OCI-LY7 (cell line): ENCODE measurements at regions not wholly inside any gene's neighbourhood (a gene's known extent, or its start where the extent isn't known, plus 50 kb on each side); places are given as distances from the start of the nearest gene placed in this dataset.

ENCODE experiments used
- BruUV-seq: library from RNA; stranded (reverse); fragments of 400-500 nt; replicated peaks from 2 replicates; lab custom pipeline; 2021; lab: Mats Ljungman, UMichigan
- CTCF ChIA-PET: fragments of 300-600 bp; sonication (Branson Sonifier 250); formaldehyde crosslinking; loops from one replicate; lab custom pipeline; 2022; ENCODE audit warnings: antibody characterized with exemption; ENCODE audit not compliant: unreplicated experiment; lab: Charles Lee
- POLR2A ChIA-PET: fragments of 300-600 bp; sonication (Branson Sonifier 250); formaldehyde crosslinking; loops from one replicate; lab custom pipeline; 2022; ENCODE audit warnings: antibody characterized with exemption; lab: Charles Lee
- DNase-seq: peaks from one replicate; pipeline ENCODE4 v3.0.0-alpha.2; 2015; ENCODE audit warnings: low spot score
- H2AFZ ChIP-seq: fragments of 200-600 bp; sonication (generic), shearing (Covaris generic); 2 replicates; pipeline ENCODE4 v1.6.1; 2014; ENCODE audit warnings: mild to moderate bottlenecking, antibody characterized with exemption, low read length, moderate library complexity
- H3K27ac ChIP-seq: fragments of 200-600 bp; sonication (generic); 2 replicates; pipeline ENCODE4 v1.5.1; 2014; ENCODE audit warnings: mixed run types, low read depth, mild to moderate bottlenecking, moderate library complexity, low read length, inconsistent platforms; ENCODE audit not compliant: poor library complexity, severe bottlenecking
- H3K36me3 ChIP-seq: fragments of 200-600 bp; sonication (generic); 2 replicates; pipeline ENCODE4 v1.6.1; 2014; ENCODE audit warnings: mild to moderate bottlenecking, antibody characterized with exemption, low read length, moderate library complexity, mixed read lengths; ENCODE audit not compliant: insufficient read depth
- H3K4me1 ChIP-seq: fragments of 200-600 bp; sonication (generic); 2 replicates; pipeline ENCODE4 v1.5.1; 2014; ENCODE audit warnings: mild to moderate bottlenecking, low read length; ENCODE audit not compliant: insufficient read depth, poor library complexity, severe bottlenecking
- H3K4me2 ChIP-seq: fragments of 200-600 bp; sonication (generic); 2 replicates; pipeline ENCODE4 v1.6.1; 2014; ENCODE audit warnings: mild to moderate bottlenecking, low read length
- H3K4me3 ChIP-seq: fragments of 200-600 bp; sonication (generic); 2 replicates; pipeline ENCODE4 v1.5.1; 2014; ENCODE audit warnings: mild to moderate bottlenecking, low read depth, low read length; ENCODE audit not compliant: poor library complexity, severe bottlenecking
- H3K79me2 ChIP-seq: fragments of 200-600 bp; sonication (generic); 2 replicates; pipeline ENCODE4 v1.6.1; 2016; ENCODE audit warnings: low read depth, mild to moderate bottlenecking, low read length, moderate library complexity, mixed read lengths; ENCODE audit not compliant: insufficient read depth
- H3K9me2 ChIP-seq: fragments of 200-600 bp; sonication (generic); 2 replicates; pipeline ENCODE4 v1.6.1; 2016; ENCODE audit warnings: mild to moderate bottlenecking, low read length, mixed read lengths; ENCODE audit not compliant: insufficient read depth
- H3K9me3 ChIP-seq: fragments of 200-600 bp; sonication (generic); 2 replicates; pipeline ENCODE4 v1.6.1; 2014; ENCODE audit warnings: mild to moderate bottlenecking, mixed run types, low read length, mixed read lengths
- H4K20me1 ChIP-seq: fragments of 200-600 bp; sonication (generic); 2 replicates; pipeline ENCODE4 v1.6.1; 2014; ENCODE audit warnings: mild to moderate bottlenecking, antibody characterized with exemption, low read length, moderate library complexity, mixed read lengths; ENCODE audit not compliant: insufficient read depth
- CTCF ChIP-seq: fragments of 200-600 bp; sonication (generic); conservative IDR thresholded peaks from 2 replicates; pipeline ENCODE4 v1.5.1; 2014; ENCODE audit warnings: mild to moderate bottlenecking, antibody characterized with exemption, low read length, moderate library complexity, mixed read lengths
- EZH2phosphoT487 ChIP-seq: fragments of 200-600 bp; sonication (generic); IDR thresholded peaks from 2 replicates; pipeline ENCODE4 v1.6.1; 2018; ENCODE audit warnings: low read depth, borderline replicate concordance, mild to moderate bottlenecking, mixed run types, antibody characterized with exemption, low read length, moderate library complexity, mixed read lengths
- intact Hi-C: fragments of 100-400 bp; cut with micrococcal nuclease; formaldehyde crosslinking; loops from one replicate; pipeline ENCODE4 v1.10.0; 2022; ENCODE audit not compliant: unreplicated experiment

GRCh38 chr14:95808371-95808770 is 68.3 kb upstream of the TUNAR start:
- Histone ChIP-seq H2AFZ (no peak overlapping the region), H3K4me1 (no peaks in the 10 kb centered on the region), H3K4me3 (no peak overlapping the region), H4K20me1 (no peaks in the 10 kb centered on the region), H3K27ac (no peak overlapping the region), H3K36me3 (no peaks in the 10 kb centered on the region), H3K4me2 (no peak overlapping the region), H3K9me2 (no peaks in the 10 kb centered on the region), H3K9me3 (peaks cover 14% of the 10 kb centered on the region), H3K79me2 (no peaks in the 10 kb centered on the region)
- intact Hi-C loops, result no loop called here
- ChIA-PET POLR2A (interaction anchor here (0.6 kb wide), 1 partner anchor 197 kb away, joined by 3 read pairs; no protein-coding TSS in a partner anchor), CTCF (no interaction called here)
- no peak for TF ChIP-seq EZH2phosphoT487
- TF ChIP-seq CTCF, result no peak
- no TSS peak for BruUV-seq
- DNase-seq, result no peak

GRCh38 chr14:95796788-95797187 is 79.8 kb upstream of the TUNAR start:
- BruUV-seq, result no TSS peak
- Histone ChIP-seq H3K9me2 (no peaks in the 10 kb centered on the region), H3K27ac (no peak overlapping the region), H4K20me1 (no peaks in the 10 kb centered on the region), H2AFZ (no peak overlapping the region), H3K4me2 (no peak overlapping the region), H3K79me2 (no peaks in the 10 kb centered on the region), H3K9me3 (no peaks in the 10 kb centered on the region), H3K4me1 (no peaks in the 10 kb centered on the region), H3K4me3 (no peak overlapping the region), H3K36me3 (no peaks in the 10 kb centered on the region)
- ChIA-PET POLR2A (interaction anchor here (1.1 kb wide), 1 partner anchor 218 kb away, joined by 3 read pairs; no protein-coding TSS in a partner anchor), CTCF (no interaction called here)
- intact Hi-C loops, result no loop called here
- no peak for TF ChIP-seq CTCF
- no peak for TF ChIP-seq EZH2phosphoT487
- no peak for DNase-seq

GRCh38 chr14:95787941-95788340 is 74.0 kb upstream of the TCL1A start:
- DNase-seq, result no peak
- no peaks in the 10 kb centered on the region for H3K36me3 ChIP-seq
- H3K79me2 ChIP-seq, result no peaks in the 10 kb centered on the region
- TF ChIP-seq EZH2phosphoT487, result no peak
- TF ChIP-seq CTCF, result no peak
- POLR2A ChIA-PET, result no interaction called here
- H3K4me2 ChIP-seq, result no peak overlapping the region
- H3K27ac ChIP-seq, result no peak overlapping the region
- no peaks in the 10 kb centered on the region for H3K9me2 ChIP-seq
- no peaks in the 10 kb centered on the region for H4K20me1 ChIP-seq
- CTCF ChIA-PET, result no interaction called here
- no peak overlapping the region for H2AFZ ChIP-seq
- no peak overlapping the region for H3K4me3 ChIP-seq
- BruUV-seq, result no TSS peak
- no peaks in the 10 kb centered on the region for H3K4me1 ChIP-seq
- intact Hi-C loops, result no loop called here
- no peaks in the 10 kb centered on the region for H3K9me3 ChIP-seq
